Lung (tissue), 11 donors: ENCODE measurements at regions not wholly inside any gene's neighbourhood (a gene's known extent, or its start where the extent isn't known, plus 50 kb on each side); places are given as distances from the start of the nearest gene placed in this dataset.

Source experiments
- ATAC-seq: fragments of 200-7000 bp; cut with Tn5 transposase; one replicate; pipeline ENCODE4 v1.9.1; 2020; ENCODE audit warnings: moderate number of reproducible peaks; ENCODE audit not compliant: insufficient read depth, low FRiP score
- DNase-seq, 3 donors: peaks; one replicate each; pipeline ENCODE4 v3.0.0-alpha.2; 2013 to 2017
- H3K27ac ChIP-seq, 2 donors: one replicate each; pipeline ENCODE4 v1.5.1; 2013; ENCODE audit warnings: mild to moderate bottlenecking in 2 of 2, moderate library complexity in 2 of 2, control low read depth in 1 of 2, inconsistent platforms in 1 of 2, low read depth in 1 of 2, low read length in 1 of 2
- H3K27me3 ChIP-seq, 3 donors: one replicate each; pipeline ENCODE4 v1.5.1; 2013; ENCODE audit warnings: low read length in 2 of 3; ENCODE audit not compliant: control insufficient read depth in 3 of 3, insufficient read depth in 3 of 3
- H3K36me3 ChIP-seq, 4 donors: one replicate each; pipeline ENCODE4 v1.5.1; 2013; ENCODE audit warnings: low read length in 4 of 4, mild to moderate bottlenecking in 1 of 4, moderate library complexity in 1 of 4; ENCODE audit not compliant: control insufficient read depth in 4 of 4, insufficient read depth in 4 of 4
- H3K4me1 ChIP-seq, 5 donors: one replicate each; pipeline ENCODE4 v1.5.1; 2013; ENCODE audit warnings: low read length in 5 of 5, mild to moderate bottlenecking in 2 of 5, moderate library complexity in 1 of 5; ENCODE audit not compliant: control insufficient read depth in 5 of 5, insufficient read depth in 5 of 5
- H3K4me3 ChIP-seq: one replicate; pipeline ENCODE4 v1.5.1; 2013; ENCODE audit warnings: mild to moderate bottlenecking, control low read depth, moderate library complexity
- H3K9ac ChIP-seq, 2 donors: one replicate each; pipeline ENCODE4 v1.5.1; 2013; ENCODE audit warnings: low read length in 2 of 2, control low read depth in 1 of 2; ENCODE audit not compliant: insufficient read depth in 1 of 2
- H3K9me3 ChIP-seq, 4 donors: one replicate each; pipeline ENCODE4 v1.5.1; 2013; ENCODE audit warnings: low read length in 3 of 4, mild to moderate bottlenecking in 1 of 4, moderate library complexity in 1 of 4; ENCODE audit not compliant: control insufficient read depth in 4 of 4, insufficient read depth in 3 of 4
- WGBS, 2 donors: extraction: QIAGEN DNeasy Blood & Tissue Kit; methylation state at CpG; one replicate each; pipeline ENCODE4 v1.1.7; 2013; 5-methylcytosine and 5-hydroxymethylcytosine counted together
- TF ChIP-seq, protein P1 (sequence below): IDR thresholded peaks from 2 replicates; pipeline ENCODE4 v1.5.1; 2012; ENCODE audit warnings: mild to moderate bottlenecking; ENCODE audit errors: control extremely low read depth, extremely low read depth
- donor health status: control.
- donor health status: control.
- donor health status: Bipolar disorder and iron deficiency.
- donor health status: healthy.
- donor health status: DM: yes; HTN: yes; CAD: no.

DNA sequence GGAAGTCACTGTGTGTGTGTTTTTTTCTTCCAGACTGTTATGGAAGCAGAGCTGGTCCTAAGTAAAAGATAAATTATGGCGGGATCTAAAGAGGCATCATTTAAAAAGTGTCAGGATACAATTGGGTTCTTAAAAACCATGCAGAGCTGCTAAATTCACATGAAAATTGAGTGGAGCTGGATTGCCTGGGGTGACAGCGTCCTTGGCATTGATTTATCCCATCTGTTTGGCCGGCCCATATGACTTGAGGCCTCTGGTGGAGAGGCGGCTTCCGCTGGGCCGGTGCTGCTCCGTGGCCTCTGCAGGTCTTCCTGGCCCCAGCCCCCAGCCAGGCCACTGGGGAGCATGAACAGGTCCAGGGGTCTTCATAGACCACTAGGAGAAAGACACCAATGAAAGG lies 165.5 kb downstream of the GLI2 start:
- Histone ChIP-seq H3K9ac (peak overlapping the region in 1 of 2 donors; percentile 10), H3K9me3 (no peaks in the 10 kb centered on the region), H3K4me1 (peaks cover 0 to 77% (median 32%) of the 10 kb centered on the region in 5 donors), H3K4me3 (no peak overlapping the region), H3K27ac (no peak overlapping the region), H3K27me3 (no peaks in the 10 kb centered on the region), H3K36me3 (no peaks in the 10 kb centered on the region)
- DNase-seq: peak; percentile 54 to 67 (median 62)
- WGBS, 2 donors: 72 to 84% methylated on average over 7 of the region's 7 CpGs
- TF ChIP-seq, protein P1, sequence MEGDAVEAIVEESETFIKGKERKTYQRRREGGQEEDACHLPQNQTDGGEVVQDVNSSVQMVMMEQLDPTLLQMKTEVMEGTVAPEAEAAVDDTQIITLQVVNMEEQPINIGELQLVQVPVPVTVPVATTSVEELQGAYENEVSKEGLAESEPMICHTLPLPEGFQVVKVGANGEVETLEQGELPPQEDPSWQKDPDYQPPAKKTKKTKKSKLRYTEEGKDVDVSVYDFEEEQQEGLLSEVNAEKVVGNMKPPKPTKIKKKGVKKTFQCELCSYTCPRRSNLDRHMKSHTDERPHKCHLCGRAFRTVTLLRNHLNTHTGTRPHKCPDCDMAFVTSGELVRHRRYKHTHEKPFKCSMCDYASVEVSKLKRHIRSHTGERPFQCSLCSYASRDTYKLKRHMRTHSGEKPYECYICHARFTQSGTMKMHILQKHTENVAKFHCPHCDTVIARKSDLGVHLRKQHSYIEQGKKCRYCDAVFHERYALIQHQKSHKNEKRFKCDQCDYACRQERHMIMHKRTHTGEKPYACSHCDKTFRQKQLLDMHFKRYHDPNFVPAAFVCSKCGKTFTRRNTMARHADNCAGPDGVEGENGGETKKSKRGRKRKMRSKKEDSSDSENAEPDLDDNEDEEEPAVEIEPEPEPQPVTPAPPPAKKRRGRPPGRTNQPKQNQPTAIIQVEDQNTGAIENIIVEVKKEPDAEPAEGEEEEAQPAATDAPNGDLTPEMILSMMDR: no peak
- ATAC-seq: no peak

DNA sequence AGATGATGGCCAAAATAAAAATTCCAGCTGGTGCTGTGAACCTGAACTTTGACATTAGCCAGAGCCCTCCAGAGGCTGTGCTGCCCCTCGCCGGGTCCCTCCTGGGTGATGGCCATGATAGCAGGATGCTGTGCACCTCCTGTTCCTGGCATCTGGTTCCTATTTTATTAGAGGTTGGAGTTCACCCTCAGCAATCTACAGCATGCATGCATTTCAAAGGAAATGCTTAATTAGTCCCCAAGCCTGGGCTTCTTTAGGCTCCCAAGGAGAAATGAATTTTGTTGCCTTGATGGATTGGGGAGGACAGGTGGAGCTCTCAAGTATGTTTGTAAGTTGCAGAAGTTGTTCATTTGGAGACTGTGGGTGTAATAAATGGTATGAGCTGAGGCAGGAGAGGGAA lies 166.9 kb downstream of the GLI2 start:
- ATAC-seq: no peak
- Histone ChIP-seq H3K36me3 (no peaks in the 10 kb centered on the region), H3K27me3 (no peaks in the 10 kb centered on the region), H3K9ac (no peak overlapping the region), H3K4me3 (no peak overlapping the region), H3K27ac (no peak overlapping the region), H3K4me1 (peaks cover 0 to 84% (median 32%) of the 10 kb centered on the region in 5 donors), H3K9me3 (no peaks in the 10 kb centered on the region)
- TF ChIP-seq, protein P1: no peak
- no peak for DNase-seq
- 62 to 81% methylated on average over 2 of the region's 2 CpGs for WGBS, 2 donors

DNA sequence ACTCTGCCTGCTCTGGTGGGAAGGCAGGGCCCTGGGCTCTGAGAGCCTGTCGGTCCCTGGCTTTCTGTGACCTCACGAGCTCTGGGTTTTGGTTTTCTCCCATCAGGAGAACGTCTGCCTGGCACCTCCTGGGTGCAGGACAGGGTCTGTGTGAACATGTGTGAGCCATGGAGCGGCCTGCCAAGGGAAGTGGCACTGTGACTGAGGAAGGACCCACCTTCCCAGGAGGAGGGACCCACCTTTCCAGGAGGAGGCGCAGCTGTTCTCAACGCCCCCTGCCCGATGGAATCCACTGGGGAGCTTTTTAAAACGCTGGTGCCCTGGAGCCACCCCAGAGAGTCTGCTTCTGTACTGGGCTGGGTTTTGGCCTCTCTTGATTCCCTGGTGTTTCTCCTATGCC lies 168.7 kb downstream of the GLI2 start:
- H3K9ac ChIP-seq: peak overlapping the region in 1 of 2 donors; percentile 10
- H3K36me3 ChIP-seq: no peaks in the 10 kb centered on the region
- H3K27ac ChIP-seq: no peak overlapping the region
- 71 to 83% methylated on average over 8 of the region's 8 CpGs for WGBS, 2 donors
- H3K27me3 ChIP-seq: no peaks in the 10 kb centered on the region
- no peak overlapping the region for H3K4me3 ChIP-seq
- TF ChIP-seq, protein P1: no peak
- H3K9me3 ChIP-seq: no peaks in the 10 kb centered on the region
- DNase-seq: no peak
- no peak for ATAC-seq
- H3K4me1 ChIP-seq: peaks cover 0 to 73% (median 28%) of the 10 kb centered on the region in 5 donors

DNA sequence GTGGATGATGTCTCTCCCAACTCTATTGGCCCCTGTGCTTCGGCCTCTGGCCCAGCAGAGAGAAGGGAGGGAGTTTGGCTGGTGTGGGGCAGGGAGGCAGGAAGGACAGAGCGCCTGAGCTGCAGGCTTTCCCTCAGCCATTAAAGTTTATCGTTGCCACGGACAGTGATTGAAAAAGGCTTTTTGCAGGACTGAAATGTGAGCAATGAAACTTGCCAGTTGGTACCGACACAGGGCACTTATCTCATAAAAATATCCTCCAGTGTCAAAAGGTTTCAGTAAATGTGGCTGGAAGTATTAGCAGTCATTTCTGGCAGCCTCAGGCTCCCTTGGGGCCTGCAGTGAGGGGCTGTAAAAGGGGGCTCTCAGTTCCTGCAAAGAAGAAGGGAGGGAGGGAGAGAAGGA lies 169.2 kb downstream of the GLI2 start:
- H3K9ac ChIP-seq: no peak overlapping the region
- TF ChIP-seq, protein P1: no peak
- H3K27ac ChIP-seq: no peak overlapping the region
- 64 to 71% methylated on average over 5 of the region's 5 CpGs for WGBS, 2 donors
- no peaks in the 10 kb centered on the region for H3K27me3 ChIP-seq
- H3K36me3 ChIP-seq: no peaks in the 10 kb centered on the region
- no peaks in the 10 kb centered on the region for H3K9me3 ChIP-seq
- ATAC-seq (no peak), DNase-seq (peak; percentile 90 to 96 (median 96))
- no peak overlapping the region for H3K4me3 ChIP-seq
- H3K4me1 ChIP-seq: peaks cover 0 to 70% (median 23%) of the 10 kb centered on the region in 5 donors
